ENCODE measurements at regions not wholly inside any gene's neighbourhood (a gene's known extent, or its start where the extent isn't known, plus 50 kb on each side); places are given as distances from the start of the nearest gene placed in this dataset.
"Not testable (repeated sequence)": the region's sequence is repeated elsewhere in the genome, so short reads cannot be mapped to it uniquely, and the experiment has no call there.

- no peaks in the 10 kb centered on the region for H3K27me3 Mint-ChIP-seq (ENCODE audit: low read depth)
- H3K4me1 Mint-ChIP-seq (ENCODE audit: low read depth), result no peaks in the 10 kb centered on the region
- POLR2A ChIA-PET, result no interaction called here
- H3K9me3 Mint-ChIP-seq (ENCODE audit: insufficient read depth), result no peaks in the 10 kb centered on the region
- H3K27ac Mint-ChIP-seq, result no peak overlapping the region
- no peaks in the 10 kb centered on the region for H3K36me3 Mint-ChIP-seq (ENCODE audit: low read depth)
- DNase-seq, result no peak
- CTCF ChIA-PET, result no interaction called here
- H3K4me3 Mint-ChIP-seq, result no peak overlapping the region
- no peak for ATAC-seq
These were observed 1626.4 kb downstream of the C4orf33 start for GRCh38 chr4:130722361-130722760.

GRCh38 chr4:130736436-130737185 is 1640.7 kb downstream of the C4orf33 start:
- POLR2A ChIA-PET, result no interaction called here
- Mint-ChIP-seq H3K4me3 (no peak overlapping the region), H3K36me3 (ENCODE audit: low read depth) (no peaks in the 10 kb centered on the region), H3K9me3 (ENCODE audit: insufficient read depth) (peaks cover 4% of the 10 kb centered on the region), H3K27ac (no peak overlapping the region), H3K4me1 (ENCODE audit: low read depth) (no peaks in the 10 kb centered on the region), H3K27me3 (ENCODE audit: low read depth) (no peaks in the 10 kb centered on the region)
- no peak for ATAC-seq
- no peak for DNase-seq
- CTCF ChIA-PET, result no interaction called here

GRCh38 chr4:130738233-130738632 is 1642.3 kb downstream of the C4orf33 start:
- H3K4me3 Mint-ChIP-seq, result no peak overlapping the region
- POLR2A ChIA-PET, result no interaction called here
- CTCF ChIA-PET, result no interaction called here
- no peaks in the 10 kb centered on the region for H3K9me3 Mint-ChIP-seq (ENCODE audit: insufficient read depth)
- H3K36me3 Mint-ChIP-seq (ENCODE audit: low read depth), result no peaks in the 10 kb centered on the region
- DNase-seq, result no peak
- no peaks in the 10 kb centered on the region for H3K4me1 Mint-ChIP-seq (ENCODE audit: low read depth)
- no peak for ATAC-seq
- no peak overlapping the region for H3K27ac Mint-ChIP-seq
- H3K27me3 Mint-ChIP-seq (ENCODE audit: low read depth), result no peaks in the 10 kb centered on the region

- H3K27ac Mint-ChIP-seq, result no peak overlapping the region
- no peaks in the 10 kb centered on the region for H3K9me3 Mint-ChIP-seq (ENCODE audit: insufficient read depth)
- no peaks in the 10 kb centered on the region for H3K4me1 Mint-ChIP-seq (ENCODE audit: low read depth)
- H3K27me3 Mint-ChIP-seq (ENCODE audit: low read depth), result no peaks in the 10 kb centered on the region
- no peak for ATAC-seq
- CTCF ChIA-PET, result no interaction called here
- POLR2A ChIA-PET, result no interaction called here
- no peak for DNase-seq
- H3K4me3 Mint-ChIP-seq, result no peak overlapping the region
- no peaks in the 10 kb centered on the region for H3K36me3 Mint-ChIP-seq (ENCODE audit: low read depth)
These were observed 1651.9 kb downstream of the C4orf33 start for GRCh38 chr4:130747842-130748241.

GRCh38 chr4:130753926-130754325 is 1658.0 kb downstream of the C4orf33 start:
- H3K27ac Mint-ChIP-seq, result no peak overlapping the region
- H3K4me3 Mint-ChIP-seq, result no peak overlapping the region
- no peak for ATAC-seq
- no peaks in the 10 kb centered on the region for H3K27me3 Mint-ChIP-seq (ENCODE audit: low read depth)
- DNase-seq, result no peak
- H3K4me1 Mint-ChIP-seq (ENCODE audit: low read depth), result no peaks in the 10 kb centered on the region
- no peaks in the 10 kb centered on the region for H3K36me3 Mint-ChIP-seq (ENCODE audit: low read depth)
- CTCF ChIA-PET, result no interaction called here
- peaks cover 5% of the 10 kb centered on the region for H3K9me3 Mint-ChIP-seq (ENCODE audit: insufficient read depth)
- POLR2A ChIA-PET, result no interaction called here

- no peaks in the 10 kb centered on the region for H3K9me3 Mint-ChIP-seq (ENCODE audit: insufficient read depth)
- POLR2A ChIA-PET, result interaction anchor here (0.6 kb wide), 1 partner anchor 1050 kb away, joined by 3 read pairs; no protein-coding TSS in a partner anchor
These were observed 1664.3 kb downstream of the C4orf33 start for GRCh38 chr4:130760246-130760645.

GRCh38 chr4:130767384-130767783 is 1671.4 kb downstream of the C4orf33 start:
- H3K4me1 Mint-ChIP-seq (ENCODE audit: low read depth); POLR2A ChIA-PET; CTCF ChIA-PET; H3K36me3 Mint-ChIP-seq (ENCODE audit: low read depth); DNase-seq; H3K27ac Mint-ChIP-seq; H3K9me3 Mint-ChIP-seq (ENCODE audit: insufficient read depth); H3K4me3 Mint-ChIP-seq; H3K27me3 Mint-ChIP-seq (ENCODE audit: low read depth); ATAC-seq: not testable (repeated sequence)

More at GRCh38 chr4:130760246-130760645, 1664.3 kb downstream of the C4orf33 start:
- CTCF ChIA-PET, result no interaction called here
- ATAC-seq (no peak), DNase-seq (no peak)
- Mint-ChIP-seq H3K36me3 (ENCODE audit: low read depth) (no peaks in the 10 kb centered on the region), H3K27me3 (ENCODE audit: low read depth) (no peaks in the 10 kb centered on the region), H3K4me1 (ENCODE audit: low read depth) (no peaks in the 10 kb centered on the region), H3K4me3 (no peak overlapping the region), H3K27ac (no peak overlapping the region)

- H3K36me3 Mint-ChIP-seq (ENCODE audit: low read depth); H3K4me1 Mint-ChIP-seq (ENCODE audit: low read depth); H3K4me3 Mint-ChIP-seq; H3K27ac Mint-ChIP-seq; CTCF ChIA-PET; POLR2A ChIA-PET; H3K27me3 Mint-ChIP-seq (ENCODE audit: low read depth); H3K9me3 Mint-ChIP-seq (ENCODE audit: insufficient read depth); ATAC-seq; DNase-seq: not testable (repeated sequence)
These were observed 1677.0 kb downstream of the C4orf33 start for GRCh38 chr4:130772966-130773365.

GRCh38 chr4:130808492-130808891 is 1712.5 kb downstream of the C4orf33 start:
- no peak overlapping the region for H3K27ac Mint-ChIP-seq
- ChIA-PET POLR2A (no interaction called here), CTCF (no interaction called here)
- H3K36me3 Mint-ChIP-seq (ENCODE audit: low read depth), result no peaks in the 10 kb centered on the region
- no peaks in the 10 kb centered on the region for H3K27me3 Mint-ChIP-seq (ENCODE audit: low read depth)
- no peak for DNase-seq
- H3K9me3 Mint-ChIP-seq (ENCODE audit: insufficient read depth), result peaks cover 4% of the 10 kb centered on the region
- no peak for ATAC-seq
- no peaks in the 10 kb centered on the region for H3K4me1 Mint-ChIP-seq (ENCODE audit: low read depth)
- H3K4me3 Mint-ChIP-seq, result no peak overlapping the region

GRCh38 chr4:130812117-130812765 is 1716.3 kb downstream of the C4orf33 start:
- H3K36me3 Mint-ChIP-seq (ENCODE audit: low read depth), result no peaks in the 10 kb centered on the region
- ATAC-seq (no peak), DNase-seq (no peak)
- no peaks in the 10 kb centered on the region for H3K27me3 Mint-ChIP-seq (ENCODE audit: low read depth)
- ChIA-PET POLR2A (no interaction called here), CTCF (no interaction called here)
- no peaks in the 10 kb centered on the region for H3K4me1 Mint-ChIP-seq (ENCODE audit: low read depth)
- no peak overlapping the region for H3K27ac Mint-ChIP-seq
- no peaks in the 10 kb centered on the region for H3K9me3 Mint-ChIP-seq (ENCODE audit: insufficient read depth)
- no peak overlapping the region for H3K4me3 Mint-ChIP-seq

GRCh38 chr4:130814896-130815295 is 1718.9 kb downstream of the C4orf33 start:
- Mint-ChIP-seq H3K36me3 (ENCODE audit: low read depth) (no peaks in the 10 kb centered on the region), H3K9me3 (ENCODE audit: insufficient read depth) (no peaks in the 10 kb centered on the region), H3K27me3 (ENCODE audit: low read depth) (no peaks in the 10 kb centered on the region), H3K4me1 (ENCODE audit: low read depth) (no peaks in the 10 kb centered on the region), H3K4me3 (no peak overlapping the region), H3K27ac (no peak overlapping the region)
- CTCF ChIA-PET, result no interaction called here
- ATAC-seq, result no peak
- no peak for DNase-seq
- POLR2A ChIA-PET, result no interaction called here

- ATAC-seq (no peak), DNase-seq (no peak)
- no peak overlapping the region for H3K4me3 Mint-ChIP-seq
- H3K27me3 Mint-ChIP-seq (ENCODE audit: low read depth), result no peaks in the 10 kb centered on the region
- CTCF ChIA-PET, result no interaction called here
- POLR2A ChIA-PET, result no interaction called here
- no peak overlapping the region for H3K27ac Mint-ChIP-seq
- no peaks in the 10 kb centered on the region for H3K4me1 Mint-ChIP-seq (ENCODE audit: low read depth)
- H3K36me3 Mint-ChIP-seq (ENCODE audit: low read depth), result no peaks in the 10 kb centered on the region
- no peaks in the 10 kb centered on the region for H3K9me3 Mint-ChIP-seq (ENCODE audit: insufficient read depth)
These were observed 1724.5 kb downstream of the C4orf33 start for GRCh38 chr4:130820448-130820847.

GRCh38 chr4:130825284-130825683 is 1729.3 kb downstream of the C4orf33 start:
- Mint-ChIP-seq H3K4me1 (ENCODE audit: low read depth) (no peaks in the 10 kb centered on the region), H3K27ac (no peak overlapping the region), H3K9me3 (ENCODE audit: insufficient read depth) (peaks cover 9% of the 10 kb centered on the region), H3K36me3 (ENCODE audit: low read depth) (no peaks in the 10 kb centered on the region), H3K27me3 (ENCODE audit: low read depth) (no peaks in the 10 kb centered on the region), H3K4me3 (no peak overlapping the region)
- no peak for DNase-seq
- ATAC-seq, result no peak
- POLR2A ChIA-PET, result no interaction called here
- CTCF ChIA-PET, result no interaction called here
